ENCODE measurements at regions not wholly inside any gene's neighbourhood (a gene's known extent, or its start where the extent isn't known, plus 50 kb on each side); places are given as distances from the start of the nearest gene placed in this dataset.

DNA sequence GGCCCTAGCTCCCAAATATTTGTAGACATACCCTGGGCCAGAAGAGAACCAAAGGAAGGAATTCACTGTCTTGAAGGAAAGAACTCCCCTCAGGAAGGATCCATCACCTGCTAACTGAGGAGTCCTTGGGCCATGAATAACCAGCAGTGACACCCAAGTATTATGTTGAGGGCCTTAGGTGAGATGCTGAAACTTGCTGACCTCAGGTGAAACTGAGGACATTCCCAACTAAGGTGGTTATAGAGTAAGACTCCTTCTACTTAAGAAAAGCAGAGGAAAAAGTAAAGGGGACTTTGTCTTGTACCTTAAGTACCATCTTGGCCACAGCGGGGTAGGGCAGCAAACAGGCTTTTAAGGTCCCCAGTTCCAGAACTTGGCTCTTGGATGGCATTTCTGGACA, 491.7 kb downstream of the C6orf118 start:
- TF ChIP-seq POLR2AphosphoS5 (IDR thresholded peaks at IDR 0.05; ENCODE audit: insufficient read depth in 1 of 2, low read depth in 1 of 2) (no peak), POLR2A (IDR thresholded peaks at IDR 0.05) (no peak)
- TF ChIP-seq, protein P1, sequence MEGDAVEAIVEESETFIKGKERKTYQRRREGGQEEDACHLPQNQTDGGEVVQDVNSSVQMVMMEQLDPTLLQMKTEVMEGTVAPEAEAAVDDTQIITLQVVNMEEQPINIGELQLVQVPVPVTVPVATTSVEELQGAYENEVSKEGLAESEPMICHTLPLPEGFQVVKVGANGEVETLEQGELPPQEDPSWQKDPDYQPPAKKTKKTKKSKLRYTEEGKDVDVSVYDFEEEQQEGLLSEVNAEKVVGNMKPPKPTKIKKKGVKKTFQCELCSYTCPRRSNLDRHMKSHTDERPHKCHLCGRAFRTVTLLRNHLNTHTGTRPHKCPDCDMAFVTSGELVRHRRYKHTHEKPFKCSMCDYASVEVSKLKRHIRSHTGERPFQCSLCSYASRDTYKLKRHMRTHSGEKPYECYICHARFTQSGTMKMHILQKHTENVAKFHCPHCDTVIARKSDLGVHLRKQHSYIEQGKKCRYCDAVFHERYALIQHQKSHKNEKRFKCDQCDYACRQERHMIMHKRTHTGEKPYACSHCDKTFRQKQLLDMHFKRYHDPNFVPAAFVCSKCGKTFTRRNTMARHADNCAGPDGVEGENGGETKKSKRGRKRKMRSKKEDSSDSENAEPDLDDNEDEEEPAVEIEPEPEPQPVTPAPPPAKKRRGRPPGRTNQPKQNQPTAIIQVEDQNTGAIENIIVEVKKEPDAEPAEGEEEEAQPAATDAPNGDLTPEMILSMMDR (IDR thresholded peaks at IDR 0.05), result no peak
